Spleen (tissue), 11 donors: ENCODE measurements at regions not wholly inside any gene's neighbourhood (a gene's known extent, or its start where the extent isn't known, plus 50 kb on each side); places are given as distances from the start of the nearest gene placed in this dataset.

Source experiments
- DNase-seq: peaks from one replicate; pipeline ENCODE4 v3.0.0-alpha.2; 2020
- H3K27ac ChIP-seq, 8 donors: fragments of 200-600 bp; sonication (generic) in 7 of 8; 1 replicate in 4 of 8; 2 replicates in 4 of 8; pipeline versions ENCODE4 v1.5.0 to v1.8.0; 2016 to 2021; ENCODE audit warnings: inconsistent platforms in 4 of 8, mild to moderate bottlenecking in 4 of 8, moderate library complexity in 1 of 8
- H3K27me3 ChIP-seq, 7 donors: fragments of 200-600 bp; sonication (generic) in 6 of 7; replicated peaks in 1 of 7; 1 replicate in 4 of 7; 2 replicates in 3 of 7; pipeline versions ENCODE4 v1.5.0 to v1.8.0; 2016 to 2021; ENCODE audit warnings: inconsistent platforms in 3 of 7, mild to moderate bottlenecking in 1 of 7
- H3K36me3 ChIP-seq, 6 donors: fragments of 200-600 bp; sonication (generic) in 5 of 6; 1 replicate in 4 of 6; 2 replicates in 2 of 6; pipeline versions ENCODE4 v1.5.0 to v1.8.0; 2016 to 2021; ENCODE audit warnings: inconsistent platforms in 2 of 6
- H3K4me1 ChIP-seq, 6 donors: fragments of 200-600 bp; sonication (generic) in 5 of 6; 1 replicate in 3 of 6; 2 replicates in 3 of 6; pipeline versions ENCODE4 v1.5.0 to v1.8.0; 2016 to 2021; ENCODE audit warnings: inconsistent platforms in 3 of 6
- H3K4me3 ChIP-seq, 8 donors: fragments of 200-600 bp; sonication (generic) in 7 of 8; 1 replicate in 4 of 8; 2 replicates in 4 of 8; pipeline versions ENCODE4 v1.5.0 to v1.8.0; 2016 to 2021; ENCODE audit warnings: inconsistent platforms in 4 of 8, mild to moderate bottlenecking in 4 of 8, moderate library complexity in 2 of 8
- H3K9me3 ChIP-seq, 8 donors: fragments of 200-600 bp; sonication (generic) in 7 of 8; 1 replicate in 4 of 8; 2 replicates in 4 of 8; pipeline versions ENCODE4 v1.5.0 to v1.8.0; 2016 to 2021; ENCODE audit warnings: inconsistent platforms in 4 of 8
- POLR2A ChIP-seq, 3 donors: fragments of 450-650 bp; IDR thresholded peaks; one replicate each; pipeline ENCODE4 v1.5.1; 2017; ENCODE audit warnings: antibody characterized with exemption in 3 of 3, mild to moderate bottlenecking in 1 of 3
- POLR2AphosphoS5 ChIP-seq, 3 donors: sonication (generic); formaldehyde crosslinking; IDR thresholded peaks; one replicate each; pipeline ENCODE4 v1.5.1; 2017; ENCODE audit warnings: antibody characterized with exemption in 3 of 3
- WGBS, 5 donors: extraction: QIAGEN DNeasy Blood & Tissue Kit in 3 of 5; methylation state at CpG; one replicate each; pipeline versions ENCODE4 v1.1.5 to v1.1.7; 2013 to 2018; 5-methylcytosine and 5-hydroxymethylcytosine counted together
- intact Hi-C: fragments of 100-400 bp; cut with DNase I; formaldehyde crosslinking; loops from one replicate; pipeline ENCODE4 v1.15.0; 2023; ENCODE audit warnings: low total_unique reads
- TF ChIP-seq, protein P1 (sequence below), 11 experiments: fragments of 200-600 bp in 7 of 11; fragments of 450-650 bp in 4 of 11; sonication (generic) in 4 of 11; IDR thresholded peaks in 8 of 11; conservative IDR thresholded peaks in 3 of 11; 1 replicate in 7 of 11; 2 replicates in 4 of 11; pipeline versions ENCODE4 v1.4.0 to v1.8.0; 2016 to 2021; ENCODE audit warnings: antibody characterized with exemption in 11 of 11, inconsistent platforms in 4 of 11, mild to moderate bottlenecking in 1 of 11
- donor health status: healthy with polysubstance abuse.
- donor health status: DM: no; HTN: no; CAD: no; lungs with moderate emphysema.
- donor health status: DM: no; HTN: no; CAD: no.
- donor health status: Bipolar disorder and iron deficiency.
- donor health status: healthy.
- donor health status: DM: no; HTN: no; CAD: no.
- donor health status: DM: yes; HTN: yes; CAD: no.

DNA sequence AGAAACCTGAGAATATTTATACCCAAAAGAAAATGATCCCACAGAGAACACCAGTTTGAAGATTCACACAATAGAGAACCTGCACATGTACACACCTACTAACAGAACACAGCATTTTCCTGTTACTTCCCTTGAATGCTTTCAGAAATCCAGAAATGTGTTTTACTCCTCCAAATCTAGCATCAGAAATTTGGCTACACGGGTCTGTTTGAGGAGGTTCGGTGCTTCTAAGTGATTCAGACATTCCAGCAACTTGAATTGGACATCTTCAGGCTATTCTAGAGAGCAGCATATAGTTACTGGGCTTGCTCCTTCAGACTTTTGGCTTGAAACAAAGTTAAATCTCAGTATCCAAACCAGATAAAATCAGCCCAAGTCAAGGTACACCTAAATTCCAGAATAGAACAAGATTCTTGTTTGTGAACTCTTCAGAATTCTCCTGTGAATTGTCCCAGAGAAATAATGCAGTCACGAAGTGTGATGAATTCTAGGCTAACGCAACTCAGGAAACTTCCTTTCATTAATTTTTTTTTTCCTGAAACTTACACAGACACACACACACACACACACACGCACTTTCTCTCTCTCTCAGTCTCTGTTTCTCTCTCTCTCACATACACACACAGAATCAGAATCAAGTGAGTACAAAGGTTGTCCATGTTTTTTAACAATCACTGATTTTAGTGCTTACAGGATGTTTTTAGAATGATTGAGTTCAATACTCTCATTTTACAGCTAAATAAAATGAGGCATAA lies 278.4 kb upstream of the SNX7 start:
- intact Hi-C loops = no loop called here
- H3K36me3 ChIP-seq = no peaks in the 10 kb centered on the region
- H3K27ac ChIP-seq = no peak overlapping the region
- DNase-seq = no peak
- TF ChIP-seq, protein P1, sequence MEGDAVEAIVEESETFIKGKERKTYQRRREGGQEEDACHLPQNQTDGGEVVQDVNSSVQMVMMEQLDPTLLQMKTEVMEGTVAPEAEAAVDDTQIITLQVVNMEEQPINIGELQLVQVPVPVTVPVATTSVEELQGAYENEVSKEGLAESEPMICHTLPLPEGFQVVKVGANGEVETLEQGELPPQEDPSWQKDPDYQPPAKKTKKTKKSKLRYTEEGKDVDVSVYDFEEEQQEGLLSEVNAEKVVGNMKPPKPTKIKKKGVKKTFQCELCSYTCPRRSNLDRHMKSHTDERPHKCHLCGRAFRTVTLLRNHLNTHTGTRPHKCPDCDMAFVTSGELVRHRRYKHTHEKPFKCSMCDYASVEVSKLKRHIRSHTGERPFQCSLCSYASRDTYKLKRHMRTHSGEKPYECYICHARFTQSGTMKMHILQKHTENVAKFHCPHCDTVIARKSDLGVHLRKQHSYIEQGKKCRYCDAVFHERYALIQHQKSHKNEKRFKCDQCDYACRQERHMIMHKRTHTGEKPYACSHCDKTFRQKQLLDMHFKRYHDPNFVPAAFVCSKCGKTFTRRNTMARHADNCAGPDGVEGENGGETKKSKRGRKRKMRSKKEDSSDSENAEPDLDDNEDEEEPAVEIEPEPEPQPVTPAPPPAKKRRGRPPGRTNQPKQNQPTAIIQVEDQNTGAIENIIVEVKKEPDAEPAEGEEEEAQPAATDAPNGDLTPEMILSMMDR (IDR thresholded peaks at IDR 0.05 in 8 of 11, conservative IDR thresholded peaks at IDR 0.05 in 3 of 11) = no peak
- TF ChIP-seq POLR2A (IDR thresholded peaks at IDR 0.05) (no peak), POLR2AphosphoS5 (IDR thresholded peaks at IDR 0.05) (no peak)
- H3K9me3 ChIP-seq = no peaks in the 10 kb centered on the region
- H3K4me1 ChIP-seq = peaks cover 0 to 8% (median under 1%) of the 10 kb centered on the region in 6 donors
- no peak overlapping the region for H3K4me3 ChIP-seq
- H3K27me3 ChIP-seq = no peaks in the 10 kb centered on the region
- WGBS, 5 donors = 56 to 80% (median 69%) methylated on average over 5 of the region's 5 CpGs

DNA sequence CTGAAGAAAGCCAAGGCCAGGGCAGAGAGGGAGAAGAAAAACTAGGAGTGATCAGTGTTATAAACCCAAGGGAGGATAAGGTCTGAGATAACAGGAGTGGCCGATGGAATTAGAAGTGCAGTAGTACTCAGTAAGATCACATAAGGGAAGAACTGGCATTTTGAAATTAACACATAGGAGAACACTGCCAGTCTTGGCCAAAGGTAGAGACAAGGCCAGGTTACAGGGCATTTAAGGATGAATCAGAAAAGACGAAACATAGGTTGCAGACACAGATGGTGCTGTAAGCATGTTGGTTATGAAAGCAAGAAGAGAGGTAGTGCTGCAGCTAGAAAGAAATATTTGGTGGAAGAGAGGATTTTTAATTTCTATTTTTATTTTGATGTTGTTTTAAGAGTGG lies 278.9 kb upstream of the SNX7 start:
- no peaks in the 10 kb centered on the region for H3K36me3 ChIP-seq
- no peak for DNase-seq
- no peak overlapping the region for H3K27ac ChIP-seq
- H3K27me3 ChIP-seq = no peaks in the 10 kb centered on the region
- no peak for TF ChIP-seq POLR2AphosphoS5 (IDR thresholded peaks at IDR 0.05)
- no peak for TF ChIP-seq POLR2A (IDR thresholded peaks at IDR 0.05)
- TF ChIP-seq, protein P1 (IDR thresholded peaks at IDR 0.05 in 8 of 11, conservative IDR thresholded peaks at IDR 0.05 in 3 of 11) = no peak
- H3K4me1 ChIP-seq = peaks cover 0 to 2% (median 0%) of the 10 kb centered on the region in 6 donors
- H3K9me3 ChIP-seq = no peaks in the 10 kb centered on the region
- intact Hi-C loops = no loop called here
- no peak overlapping the region for H3K4me3 ChIP-seq
- WGBS, 5 donors = 80 to 98% (median 92%) methylated on average over 2 of the region's 2 CpGs

DNA sequence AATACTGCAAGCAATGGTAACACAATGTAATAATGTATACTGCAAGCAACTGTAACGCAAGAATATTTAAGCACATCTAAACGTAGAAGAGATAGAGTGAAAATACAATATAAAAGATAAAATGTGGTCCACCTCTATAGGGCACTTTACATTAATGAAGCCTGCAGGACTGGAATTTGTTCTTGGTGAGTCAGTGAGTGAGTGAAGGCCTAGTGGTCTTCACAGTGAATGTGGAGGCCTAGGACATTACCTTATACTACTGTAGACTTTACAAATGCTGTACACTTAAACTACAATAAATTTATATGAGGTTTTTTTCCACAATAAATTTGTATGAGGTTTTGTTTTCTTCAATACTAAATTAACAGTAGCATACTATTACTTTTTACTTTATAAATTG lies 287.4 kb upstream of the SNX7 start:
- H3K4me1 ChIP-seq = no peaks in the 10 kb centered on the region
- no peak overlapping the region for H3K27ac ChIP-seq
- no peak for DNase-seq
- H3K36me3 ChIP-seq = no peaks in the 10 kb centered on the region
- H3K4me3 ChIP-seq = no peak overlapping the region
- WGBS, 5 donors = 89 to 95% (median 92%) methylated on average over 2 of the region's 2 CpGs
- intact Hi-C loops = no loop called here
- no peaks in the 10 kb centered on the region for H3K27me3 ChIP-seq
- H3K9me3 ChIP-seq = no peaks in the 10 kb centered on the region
- TF ChIP-seq POLR2AphosphoS5 (IDR thresholded peaks at IDR 0.05) (no peak), POLR2A (IDR thresholded peaks at IDR 0.05) (no peak)
- TF ChIP-seq, protein P1 (IDR thresholded peaks at IDR 0.05 in 8 of 11, conservative IDR thresholded peaks at IDR 0.05 in 3 of 11) = no peak

DNA sequence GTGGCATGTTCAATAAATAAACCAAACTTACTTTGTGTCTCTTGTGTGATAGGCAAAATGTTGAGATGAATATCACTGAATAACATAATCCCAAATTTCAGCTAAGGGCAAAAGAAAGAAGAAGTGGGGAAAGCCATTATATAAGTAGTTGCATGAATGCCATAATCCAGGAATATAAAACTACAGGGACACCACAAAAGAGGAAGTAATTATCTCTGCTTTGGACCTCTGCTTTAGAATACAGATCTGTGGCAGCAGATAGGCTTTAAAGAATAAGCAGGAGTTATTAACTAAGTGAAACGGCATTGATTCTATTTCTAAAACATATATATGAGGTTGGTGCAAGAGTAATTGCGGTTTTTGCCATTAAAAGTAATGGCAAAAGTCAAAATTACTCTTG lies 288.5 kb upstream of the SNX7 start:
- H3K27me3 ChIP-seq = no peaks in the 10 kb centered on the region
- H3K36me3 ChIP-seq = no peaks in the 10 kb centered on the region
- no peaks in the 10 kb centered on the region for H3K4me1 ChIP-seq
- WGBS, 5 donors = 65 to 72% (median 71%) methylated on average over 2 of the region's 2 CpGs
- H3K27ac ChIP-seq = no peak overlapping the region
- H3K9me3 ChIP-seq = no peaks in the 10 kb centered on the region
- no peak overlapping the region for H3K4me3 ChIP-seq
- intact Hi-C loops = no loop called here
- no peak for DNase-seq
- TF ChIP-seq POLR2A (IDR thresholded peaks at IDR 0.05) (no peak), POLR2AphosphoS5 (IDR thresholded peaks at IDR 0.05) (no peak)
- TF ChIP-seq, protein P1 (IDR thresholded peaks at IDR 0.05 in 8 of 11, conservative IDR thresholded peaks at IDR 0.05 in 3 of 11) = no peak
